Superior temporal gyrus (tissue), 1 donor: ENCODE measurements at regions not wholly inside any gene's neighbourhood (a gene's known extent, or its start where the extent isn't known, plus 50 kb on each side); places are given as distances from the start of the nearest gene placed in this dataset.
"Not testable (repeated sequence)": the region's sequence is repeated elsewhere in the genome, so short reads cannot be mapped to it uniquely, and the experiment has no call there.

Experiments
- DNase-seq: peaks from one replicate; pipeline ENCODE4 v3.0.0-alpha.2; 2016; ENCODE audit errors: extremely low spot score

- peak; percentile 52 for DNase-seq
These were observed 200.4 kb downstream of the RTP5 start for GRCh38 chr2:242069938-242070395.

GRCh38 chr2:242070726-242071125 lies 201.2 kb downstream of the RTP5 start:
- peak; percentile 59 for DNase-seq

GRCh38 chr2:242071377-242071776 lies 201.8 kb downstream of the RTP5 start:
- peak; percentile 41 for DNase-seq

- not testable (repeated sequence) for DNase-seq
These were observed 202.4 kb downstream of the RTP5 start for GRCh38 chr2:242071936-242072335.

- no peak for DNase-seq
These were observed 205.6 kb downstream of the RTP5 start for GRCh38 chr2:242075168-242075567.

- DNase-seq, result no peak
These were observed 206.2 kb downstream of the RTP5 start for GRCh38 chr2:242075696-242076095.

GRCh38 chr2:242076184-242076583 lies 206.7 kb downstream of the RTP5 start:
- not testable (repeated sequence) for DNase-seq

- DNase-seq, result not testable (repeated sequence)
These were observed 208.9 kb downstream of the RTP5 start for GRCh38 chr2:242078426-242078825.

- not testable (repeated sequence) for DNase-seq
These were observed 210.3 kb downstream of the RTP5 start for GRCh38 chr2:242079792-242080191.

- DNase-seq, result not testable (repeated sequence)
These were observed 211.2 kb downstream of the RTP5 start for GRCh38 chr2:242080575-242081214.

- DNase-seq, result not testable (repeated sequence)
These were observed 214.5 kb downstream of the RTP5 start for GRCh38 chr2:242084034-242084433.

GRCh38 chr2:242085024-242085674 lies 215.6 kb downstream of the RTP5 start:
- DNase-seq, result not testable (repeated sequence)

GRCh38 chr2:242085941-242086621 lies 216.6 kb downstream of the RTP5 start:
- peak; percentile 22 for DNase-seq

GRCh38 chr2:242088044-242088443 lies 218.5 kb downstream of the RTP5 start:
- not testable (repeated sequence) for DNase-seq

GRCh38 chr2:242088471-242089212 lies 219.1 kb downstream of the RTP5 start:
- DNase-seq, result peak; percentile 94

- not testable (repeated sequence) for DNase-seq
These were observed 219.7 kb downstream of the RTP5 start for GRCh38 chr2:242089213-242089549.

GRCh38 chr2:242097278-242097677 lies 227.7 kb downstream of the RTP5 start:
- DNase-seq, result not testable (repeated sequence)

- DNase-seq, result no peak
These were observed 228.5 kb downstream of the RTP5 start for GRCh38 chr2:242098034-242098433.

GRCh38 chr2:242098445-242099128 lies 229.1 kb downstream of the RTP5 start:
- no peak for DNase-seq

GRCh38 chr2:242103093-242103492 lies 233.6 kb downstream of the RTP5 start:
- DNase-seq, result not testable (repeated sequence)

GRCh38 chr2:242104202-242104956 lies 234.8 kb downstream of the RTP5 start:
- DNase-seq, result not testable (repeated sequence)
